Gastrocnemius medialis (tissue), 4 donors: ENCODE measurements at regions not wholly inside any gene's neighbourhood (a gene's known extent, or its start where the extent isn't known, plus 50 kb on each side); places are given as distances from the start of the nearest gene placed in this dataset.
A peak's percentile ranks its signal among the peaks of the same experiment; 100 is the strongest.

Experiments
- ATAC-seq, 2 donors: fragments of 150-250 bp; one replicate each; pipeline ENCODE4 v1.9.1; 2016
- DNase-seq, 2 donors: peaks; one replicate each; pipeline ENCODE4 v3.0.0-alpha.2; 2019
- H3K27ac ChIP-seq, 4 donors: fragments of 200-600 bp; sonication (generic); 1 replicate in 1 of 4; 2 replicates in 3 of 4; pipeline ENCODE4 v1.5.1; 2016 to 2018; ENCODE audit warnings: mild to moderate bottlenecking in 2 of 4, moderate library complexity in 1 of 4
- H3K27me3 ChIP-seq, 3 donors: fragments of 200-600 bp; sonication (generic) in 2 of 3; 1 replicate in 1 of 3; 2 replicates in 2 of 3; pipeline versions ENCODE4 v1.5.1 to v1.6.0; 2016 to 2019; ENCODE audit warnings: mild to moderate bottlenecking in 1 of 3, moderate library complexity in 1 of 3
- H3K36me3 ChIP-seq, 2 donors: fragments of 200-600 bp; sonication (generic) in 1 of 2; one replicate each; pipeline ENCODE4 v1.5.1; 2017 to 2018
- H3K4me1 ChIP-seq, 2 donors: fragments of 200-600 bp; sonication (generic) in 1 of 2; one replicate each; pipeline ENCODE4 v1.5.1; 2016 to 2017; ENCODE audit warnings: mild to moderate bottlenecking in 2 of 2
- H3K4me3 ChIP-seq, 4 donors: fragments of 200-600 bp; sonication (generic) in 3 of 4; 1 replicate in 1 of 4; 2 replicates in 3 of 4; pipeline ENCODE4 v1.5.1; 2016 to 2019; ENCODE audit warnings: mild to moderate bottlenecking in 2 of 4
- H3K9me3 ChIP-seq, 3 donors: fragments of 200-600 bp; sonication (generic) in 2 of 3; 1 replicate in 1 of 3; 2 replicates in 2 of 3; pipeline ENCODE4 v1.5.1; 2016 to 2019
- POLR2A ChIP-seq, 2 donors: fragments of 450-650 bp; IDR thresholded peaks; one replicate each; pipeline ENCODE4 v1.6.1; 2017; ENCODE audit warnings: antibody characterized with exemption in 2 of 2, mild to moderate bottlenecking in 2 of 2, moderate library complexity in 2 of 2
- in situ Hi-C, 4 donors: fragments of 200-750 bp; cut with MboI; loops; one replicate each; pipeline versions ENCODE4 v1.15.0 to v1.8.0; 2017; ENCODE audit warnings: low sequenced_read_pairs in 4 of 4
- intact Hi-C: fragments of 100-400 bp; cut with DNase I; formaldehyde crosslinking; loops from one replicate; pipeline ENCODE4 v1.15.1; 2023; ENCODE audit warnings: low total_unique reads
- TF ChIP-seq, protein P1 (sequence below), 5 experiments: fragments of 450-650 bp in 3 of 5; fragments of 200-600 bp in 2 of 5; sonication (generic) in 2 of 5; IDR thresholded peaks in 4 of 5; conservative IDR thresholded peaks in 1 of 5; 1 replicate in 4 of 5; 2 replicates in 1 of 5; pipeline ENCODE4 v1.5.1; 2016 to 2019; ENCODE audit warnings: antibody characterized with exemption in 5 of 5, mild to moderate bottlenecking in 3 of 5, moderate library complexity in 3 of 5

DNA sequence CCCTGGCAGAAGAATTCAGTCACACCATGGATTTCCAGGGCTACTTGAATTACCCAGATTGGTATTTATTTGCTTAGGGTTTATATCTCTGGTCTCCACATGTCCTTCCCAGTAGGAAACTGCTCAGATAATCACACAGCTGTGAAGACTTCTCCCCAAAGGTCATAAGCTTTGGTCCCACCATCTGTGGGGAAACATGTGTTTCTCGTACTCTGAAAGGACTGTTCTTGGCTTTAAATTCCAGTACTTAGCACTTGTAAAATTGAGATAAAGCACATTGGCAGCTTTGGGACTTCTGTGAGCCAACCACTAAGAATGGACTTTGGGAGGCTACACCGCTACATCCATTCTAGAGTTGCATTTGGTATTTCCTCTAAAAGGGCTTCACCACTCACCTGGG lies 205.3 kb upstream of the FOXA2 start:
- Histone ChIP-seq H3K9me3 (no peaks in the 10 kb centered on the region), H3K4me3 (no peak overlapping the region), H3K36me3 (no peaks in the 10 kb centered on the region), H3K27me3 (no peaks in the 10 kb centered on the region), H3K27ac (no peak overlapping the region), H3K4me1 (no peaks in the 10 kb centered on the region)
- TF ChIP-seq, protein P1, sequence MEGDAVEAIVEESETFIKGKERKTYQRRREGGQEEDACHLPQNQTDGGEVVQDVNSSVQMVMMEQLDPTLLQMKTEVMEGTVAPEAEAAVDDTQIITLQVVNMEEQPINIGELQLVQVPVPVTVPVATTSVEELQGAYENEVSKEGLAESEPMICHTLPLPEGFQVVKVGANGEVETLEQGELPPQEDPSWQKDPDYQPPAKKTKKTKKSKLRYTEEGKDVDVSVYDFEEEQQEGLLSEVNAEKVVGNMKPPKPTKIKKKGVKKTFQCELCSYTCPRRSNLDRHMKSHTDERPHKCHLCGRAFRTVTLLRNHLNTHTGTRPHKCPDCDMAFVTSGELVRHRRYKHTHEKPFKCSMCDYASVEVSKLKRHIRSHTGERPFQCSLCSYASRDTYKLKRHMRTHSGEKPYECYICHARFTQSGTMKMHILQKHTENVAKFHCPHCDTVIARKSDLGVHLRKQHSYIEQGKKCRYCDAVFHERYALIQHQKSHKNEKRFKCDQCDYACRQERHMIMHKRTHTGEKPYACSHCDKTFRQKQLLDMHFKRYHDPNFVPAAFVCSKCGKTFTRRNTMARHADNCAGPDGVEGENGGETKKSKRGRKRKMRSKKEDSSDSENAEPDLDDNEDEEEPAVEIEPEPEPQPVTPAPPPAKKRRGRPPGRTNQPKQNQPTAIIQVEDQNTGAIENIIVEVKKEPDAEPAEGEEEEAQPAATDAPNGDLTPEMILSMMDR (IDR thresholded peaks at IDR 0.05 in 4 of 5, conservative IDR thresholded peaks at IDR 0.05 in 1 of 5): no peak
- no peak for TF ChIP-seq POLR2A (IDR thresholded peaks at IDR 0.05)
- in situ Hi-C loops: no loop called here
- intact Hi-C loops: no loop called here
- ATAC-seq (no peak), DNase-seq (no peak)

DNA sequence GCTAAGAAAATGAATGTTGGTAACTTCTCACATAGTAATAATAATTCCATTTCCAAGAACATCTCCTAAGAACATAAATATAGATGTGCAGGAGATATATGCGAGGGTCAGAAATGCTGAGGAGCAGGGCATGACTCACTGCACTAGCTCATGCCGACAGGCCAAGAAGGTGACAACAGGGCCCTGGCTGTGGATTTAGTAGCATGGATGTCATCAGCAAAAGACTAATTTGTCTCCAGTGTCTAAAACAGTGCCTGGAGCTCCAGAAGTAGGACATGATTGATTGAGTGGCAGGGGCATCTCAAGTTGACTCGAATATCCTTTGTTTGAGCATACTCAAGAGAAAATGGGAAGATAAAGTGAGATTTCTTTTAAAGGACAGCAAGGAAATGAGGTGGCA lies 207.0 kb upstream of the FOXA2 start:
- ATAC-seq: no peak
- Histone ChIP-seq H3K9me3 (no peaks in the 10 kb centered on the region), H3K4me1 (no peaks in the 10 kb centered on the region), H3K4me3 (no peak overlapping the region), H3K27ac (no peak overlapping the region), H3K36me3 (no peaks in the 10 kb centered on the region), H3K27me3 (no peaks in the 10 kb centered on the region)
- TF ChIP-seq POLR2A (IDR thresholded peaks at IDR 0.05): no peak
- TF ChIP-seq, protein P1 (IDR thresholded peaks at IDR 0.05 in 4 of 5, conservative IDR thresholded peaks at IDR 0.05 in 1 of 5): no peak
- DNase-seq: no peak
- in situ Hi-C loops: no loop called here
- intact Hi-C loops: no loop called here

DNA sequence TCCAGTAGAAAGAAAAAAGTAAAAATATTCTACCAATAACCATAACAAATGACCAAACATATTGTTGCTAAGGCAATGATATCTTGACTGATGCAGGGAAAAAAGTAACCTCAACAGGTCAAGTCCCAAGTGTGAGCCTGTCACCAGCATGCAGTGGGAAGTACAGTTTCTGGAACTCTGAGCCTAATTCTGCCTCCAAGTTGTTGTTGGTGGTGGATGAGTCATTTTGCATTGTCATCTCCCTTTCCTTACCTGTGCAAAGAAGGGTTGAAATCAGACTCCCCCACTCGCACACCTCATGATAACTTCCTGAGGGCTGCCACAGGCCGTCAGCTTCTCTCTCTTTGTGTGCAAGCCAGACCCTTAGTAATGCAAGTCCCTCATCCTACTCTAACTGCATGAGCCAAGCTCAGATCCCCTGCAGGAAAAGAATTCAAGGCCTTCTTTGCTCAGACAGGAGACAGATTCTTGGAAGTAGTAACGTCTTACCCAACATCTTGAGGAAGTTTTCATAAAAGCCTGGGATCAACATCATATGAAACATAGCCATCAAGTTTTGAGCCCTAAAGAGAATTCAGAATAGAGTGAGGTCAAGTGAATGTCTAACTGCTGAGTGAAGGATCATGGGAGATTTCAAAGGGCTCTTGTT lies 207.6 kb upstream of the FOXA2 start:
- Histone ChIP-seq H3K9me3 (no peaks in the 10 kb centered on the region), H3K4me3 (no peak overlapping the region), H3K4me1 (no peaks in the 10 kb centered on the region), H3K27me3 (no peaks in the 10 kb centered on the region), H3K27ac (no peak overlapping the region), H3K36me3 (no peaks in the 10 kb centered on the region)
- no peak for ATAC-seq
- TF ChIP-seq POLR2A (IDR thresholded peaks at IDR 0.05): no peak
- TF ChIP-seq, protein P1 (IDR thresholded peaks at IDR 0.05 in 4 of 5, conservative IDR thresholded peaks at IDR 0.05 in 1 of 5): no peak
- intact Hi-C loops (no loop called here), in situ Hi-C loops (no loop called here)
- no peak for DNase-seq

DNA sequence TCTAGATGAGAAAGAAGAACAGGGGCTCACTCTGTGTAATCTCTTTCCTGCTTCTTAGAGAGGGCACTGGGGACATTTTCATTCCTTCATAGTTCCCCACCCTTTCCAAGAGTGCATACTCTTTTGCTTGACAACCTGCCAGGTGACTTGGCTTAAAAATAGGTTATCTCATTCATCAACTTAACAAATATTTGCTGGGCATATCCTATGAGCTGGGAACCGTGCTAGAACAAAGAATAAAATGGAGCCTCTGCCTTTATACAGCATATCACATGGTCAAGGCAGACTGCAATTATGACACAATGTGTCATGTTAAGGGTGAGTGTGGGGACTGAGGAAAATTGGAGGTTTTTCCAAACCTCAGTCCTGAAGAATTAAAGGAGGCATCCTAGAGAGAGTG lies 209.8 kb upstream of the FOXA2 start:
- in situ Hi-C loops (no loop called here), intact Hi-C loops (no loop called here)
- Histone ChIP-seq H3K36me3 (no peaks in the 10 kb centered on the region), H3K27ac (no peak overlapping the region), H3K4me1 (no peaks in the 10 kb centered on the region), H3K9me3 (no peaks in the 10 kb centered on the region), H3K4me3 (no peak overlapping the region), H3K27me3 (no peaks in the 10 kb centered on the region)
- no peak for DNase-seq
- TF ChIP-seq, protein P1 (IDR thresholded peaks at IDR 0.05 in 4 of 5, conservative IDR thresholded peaks at IDR 0.05 in 1 of 5): no peak
- TF ChIP-seq POLR2A (IDR thresholded peaks at IDR 0.05): no peak
- no peak for ATAC-seq

DNA sequence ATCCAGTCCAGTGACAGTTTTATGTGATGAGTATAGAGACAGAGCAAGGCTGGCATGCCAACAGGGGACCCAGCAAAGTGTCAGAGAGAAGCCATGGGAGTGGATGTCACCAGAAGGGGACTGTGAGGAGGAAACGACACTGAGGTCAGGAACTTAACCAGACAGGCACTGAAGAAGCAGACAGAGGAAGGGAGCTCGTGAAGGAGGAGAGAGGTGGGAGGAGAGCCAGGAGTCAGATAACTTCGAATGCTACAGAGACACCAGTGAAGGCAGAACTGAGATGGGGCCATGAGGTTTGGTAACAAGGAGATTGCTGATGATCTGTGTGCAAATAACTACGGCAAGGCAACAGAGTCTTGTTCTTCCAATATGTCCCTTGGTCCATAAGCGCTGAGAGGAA lies 211.1 kb upstream of the FOXA2 start:
- no peak overlapping the region for H3K4me3 ChIP-seq
- ATAC-seq: no peak
- H3K9me3 ChIP-seq: no peaks in the 10 kb centered on the region
- intact Hi-C loops: no loop called here
- H3K27me3 ChIP-seq: no peaks in the 10 kb centered on the region
- TF ChIP-seq POLR2A (IDR thresholded peaks at IDR 0.05): no peak
- TF ChIP-seq, protein P1 (IDR thresholded peaks at IDR 0.05 in 4 of 5, conservative IDR thresholded peaks at IDR 0.05 in 1 of 5): no peak
- DNase-seq: no peak
- no peaks in the 10 kb centered on the region for H3K36me3 ChIP-seq
- no peaks in the 10 kb centered on the region for H3K4me1 ChIP-seq
- in situ Hi-C loops: no loop called here
- peak overlapping the region; percentile 20 to 33 (median 22) for H3K27ac ChIP-seq
